HG03354 (cell line): ENCODE measurements at regions not wholly inside any gene's neighbourhood (a gene's known extent, or its start where the extent isn't known, plus 50 kb on each side); places are given as distances from the start of the nearest gene placed in this dataset.
"Not testable (repeated sequence)": the region's sequence is repeated elsewhere in the genome, so short reads cannot be mapped to it uniquely, and the experiment has no call there.

Source experiments
- ATAC-seq: cut with Tn5 transposase; IDR thresholded peaks from one replicate; pipeline ENCODE4 v1.9.1; 2021; ENCODE audit warnings: mild to moderate bottlenecking; ENCODE audit not compliant: unreplicated experiment, poor library complexity, severe bottlenecking

GRCh38 chr5:7250611-7251010, 145.3 kb upstream of the ADCY2 start:
- ATAC-seq: no peak

- no peak for ATAC-seq
Measured at GRCh38 chr5:7251132-7251531, 144.8 kb upstream of the ADCY2 start.

- no peak for ATAC-seq
Measured at GRCh38 chr5:7261049-7261448, 134.9 kb upstream of the ADCY2 start.

GRCh38 chr5:7261900-7262299, 134.0 kb upstream of the ADCY2 start:
- ATAC-seq: no peak

- not testable (repeated sequence) for ATAC-seq
Measured at GRCh38 chr5:7263398-7264015, 132.4 kb upstream of the ADCY2 start.

- ATAC-seq: not testable (repeated sequence)
Measured at GRCh38 chr5:7265776-7266175, 130.2 kb upstream of the ADCY2 start.

- not testable (repeated sequence) for ATAC-seq
Measured at GRCh38 chr5:7268722-7269121, 127.2 kb upstream of the ADCY2 start.

GRCh38 chr5:7269591-7270274, 126.2 kb upstream of the ADCY2 start:
- ATAC-seq: no peak

GRCh38 chr5:7271435-7272084, 124.4 kb upstream of the ADCY2 start:
- ATAC-seq: no peak

GRCh38 chr5:7272408-7272965, 123.5 kb upstream of the ADCY2 start:
- no peak for ATAC-seq

- no peak for ATAC-seq
Measured at GRCh38 chr5:7274203-7274602, 121.7 kb upstream of the ADCY2 start.

GRCh38 chr5:7289634-7290033, 106.3 kb upstream of the ADCY2 start:
- not testable (repeated sequence) for ATAC-seq

GRCh38 chr5:7297821-7298220, 98.1 kb upstream of the ADCY2 start:
- ATAC-seq: not testable (repeated sequence)

- ATAC-seq: not testable (repeated sequence)
Measured at GRCh38 chr5:7299731-7300130, 96.2 kb upstream of the ADCY2 start.

GRCh38 chr5:7305000-7305674, 90.8 kb upstream of the ADCY2 start:
- not testable (repeated sequence) for ATAC-seq

- not testable (repeated sequence) for ATAC-seq
Measured at GRCh38 chr5:7306556-7306955, 89.4 kb upstream of the ADCY2 start.

GRCh38 chr5:7307709-7308108, 88.2 kb upstream of the ADCY2 start:
- not testable (repeated sequence) for ATAC-seq

- not testable (repeated sequence) for ATAC-seq
Measured at GRCh38 chr5:7309715-7310114, 86.2 kb upstream of the ADCY2 start.

GRCh38 chr5:7310656-7311055, 85.3 kb upstream of the ADCY2 start:
- ATAC-seq: not testable (repeated sequence)

GRCh38 chr5:7315118-7315517, 80.8 kb upstream of the ADCY2 start:
- no peak for ATAC-seq
